ENCODE measurements at regions not wholly inside any gene's neighbourhood (a gene's known extent, or its start where the extent isn't known, plus 50 kb on each side); places are given as distances from the start of the nearest gene placed in this dataset.

DNA sequence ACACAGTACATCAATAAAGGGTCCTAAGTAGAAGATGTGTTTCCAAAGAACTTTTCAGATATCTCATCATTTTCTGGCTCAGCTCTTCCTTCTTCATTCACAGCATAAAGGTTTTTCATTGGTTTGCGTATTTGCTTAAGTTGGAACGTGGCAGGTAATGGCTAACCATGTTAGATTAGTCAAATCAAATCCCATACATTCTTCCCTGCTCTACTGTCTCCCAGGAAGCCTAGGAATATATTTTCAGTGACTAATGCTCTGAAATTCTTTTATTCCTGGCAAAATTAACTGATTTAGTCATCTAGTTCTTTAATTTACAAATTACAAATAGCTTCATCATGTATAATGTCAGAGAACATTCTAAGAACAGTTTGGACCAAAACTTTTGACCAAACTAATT is 99.6 kb upstream of the TMEM161B start:
- WGBS (ENCODE audit: insufficient coverage, insufficient replicate concordance, low lambda C conversion rate, missing lambda C conversion rate): 69% methylated on average over 2 of the region's 2 CpGs
- Histone ChIP-seq H3K27ac (ENCODE audit: control insufficient read depth, insufficient read depth) (no peak overlapping the region), H3K9ac (ENCODE audit: control insufficient read depth, insufficient read depth, low read length) (no peak overlapping the region), H2AFZ (ENCODE audit: control insufficient read depth, low read depth, low read length) (no peak overlapping the region), H3K36me3 (ENCODE audit: control insufficient read depth in 2 of 2, insufficient read depth in 2 of 2, low read length in 1 of 2) (no peaks in the 10 kb centered on the region), H3K4me3 (no peak overlapping the region), H3K27me3 (replicated peaks in 1 of 2; ENCODE audit: control insufficient read depth in 2 of 2, insufficient read depth in 2 of 2, low read length in 1 of 2) (no peaks in the 10 kb centered on the region), H4K20me1 (ENCODE audit: control insufficient read depth, insufficient read depth) (no peaks in the 10 kb centered on the region), H3K4me2 (ENCODE audit: control insufficient read depth, insufficient read depth) (no peak overlapping the region), H3K9me3 (replicated peaks; ENCODE audit: control insufficient read depth, insufficient read depth, low read length) (no peaks in the 10 kb centered on the region), H3K4me1 (ENCODE audit: control insufficient read depth, insufficient read depth, low read length) (no peaks in the 10 kb centered on the region), H3K79me2 (ENCODE audit: control insufficient read depth, insufficient read depth, low read length) (no peaks in the 10 kb centered on the region)
- ChIA-PET CTCF (no interaction called here), RAD21 (ENCODE audit: unreplicated experiment) (no interaction called here), POLR2A (no interaction called here), SMC1A (ENCODE audit: uncharacterized antibody, unreplicated experiment) (no interaction called here)
- ATAC-seq (no peak), DNase-seq (ENCODE audit: low read depth, low spot score) (no peak), FAIRE-seq (no peak)
- no peak for TF ChIP-seq HDGF (IDR thresholded peaks at IDR 0.05)
- TF ChIP-seq SPI1 (IDR thresholded peaks at IDR 0.05; ENCODE audit: borderline replicate concordance, insufficient read depth, low read depth, low read length): no peak
- no peak for TF ChIP-seq POLR2AphosphoS2 (IDR thresholded peaks at IDR 0.05; ENCODE audit: low read depth, low read length)
- no peak for TF ChIP-seq ASH2L (IDR thresholded peaks at IDR 0.05; ENCODE audit: borderline replicate concordance, low read depth)
- no peak for TF ChIP-seq NR2C2 (IDR thresholded peaks at IDR 0.05; ENCODE audit: borderline replicate concordance, control insufficient read depth, insufficient read length, low read depth)
- TF ChIP-seq, protein P1, sequence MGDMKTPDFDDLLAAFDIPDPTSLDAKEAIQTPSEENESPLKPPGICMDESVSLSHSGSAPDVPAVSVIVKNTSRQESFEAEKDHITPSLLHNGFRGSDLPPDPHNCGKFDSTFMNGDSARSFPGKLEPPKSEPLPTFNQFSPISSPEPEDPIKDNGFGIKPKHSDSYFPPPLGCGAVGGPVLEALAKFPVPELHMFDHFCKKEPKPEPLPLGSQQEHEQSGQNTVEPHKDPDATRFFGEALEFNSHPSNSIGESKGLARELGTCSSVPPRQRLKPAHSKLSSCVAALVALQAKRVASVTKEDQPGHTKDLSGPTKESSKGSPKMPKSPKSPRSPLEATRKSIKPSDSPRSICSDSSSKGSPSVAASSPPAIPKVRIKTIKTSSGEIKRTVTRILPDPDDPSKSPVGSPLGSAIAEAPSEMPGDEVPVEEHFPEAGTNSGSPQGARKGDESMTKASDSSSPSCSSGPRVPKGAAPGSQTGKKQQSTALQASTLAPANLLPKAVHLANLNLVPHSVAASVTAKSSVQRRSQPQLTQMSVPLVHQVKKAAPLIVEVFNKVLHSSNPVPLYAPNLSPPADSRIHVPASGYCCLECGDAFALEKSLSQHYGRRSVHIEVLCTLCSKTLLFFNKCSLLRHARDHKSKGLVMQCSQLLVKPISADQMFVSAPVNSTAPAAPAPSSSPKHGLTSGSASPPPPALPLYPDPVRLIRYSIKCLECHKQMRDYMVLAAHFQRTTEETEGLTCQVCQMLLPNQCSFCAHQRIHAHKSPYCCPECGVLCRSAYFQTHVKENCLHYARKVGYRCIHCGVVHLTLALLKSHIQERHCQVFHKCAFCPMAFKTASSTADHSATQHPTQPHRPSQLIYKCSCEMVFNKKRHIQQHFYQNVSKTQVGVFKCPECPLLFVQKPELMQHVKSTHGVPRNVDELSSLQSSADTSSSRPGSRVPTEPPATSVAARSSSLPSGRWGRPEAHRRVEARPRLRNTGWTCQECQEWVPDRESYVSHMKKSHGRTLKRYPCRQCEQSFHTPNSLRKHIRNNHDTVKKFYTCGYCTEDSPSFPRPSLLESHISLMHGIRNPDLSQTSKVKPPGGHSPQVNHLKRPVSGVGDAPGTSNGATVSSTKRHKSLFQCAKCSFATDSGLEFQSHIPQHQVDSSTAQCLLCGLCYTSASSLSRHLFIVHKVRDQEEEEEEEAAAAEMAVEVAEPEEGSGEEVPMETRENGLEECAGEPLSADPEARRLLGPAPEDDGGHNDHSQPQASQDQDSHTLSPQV (IDR thresholded peaks at IDR 0.05): no peak
- TF ChIP-seq NR2C1 (IDR thresholded peaks at IDR 0.05): no peak
- no peak for TF ChIP-seq PML (IDR thresholded peaks at IDR 0.05; ENCODE audit: low read length)
- TF ChIP-seq, protein P2, sequence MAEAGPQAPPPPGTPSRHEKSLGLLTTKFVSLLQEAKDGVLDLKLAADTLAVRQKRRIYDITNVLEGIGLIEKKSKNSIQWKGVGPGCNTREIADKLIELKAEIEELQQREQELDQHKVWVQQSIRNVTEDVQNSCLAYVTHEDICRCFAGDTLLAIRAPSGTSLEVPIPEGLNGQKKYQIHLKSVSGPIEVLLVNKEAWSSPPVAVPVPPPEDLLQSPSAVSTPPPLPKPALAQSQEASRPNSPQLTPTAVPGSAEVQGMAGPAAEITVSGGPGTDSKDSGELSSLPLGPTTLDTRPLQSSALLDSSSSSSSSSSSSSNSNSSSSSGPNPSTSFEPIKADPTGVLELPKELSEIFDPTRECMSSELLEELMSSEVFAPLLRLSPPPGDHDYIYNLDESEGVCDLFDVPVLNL (IDR thresholded peaks at IDR 0.05; ENCODE audit: low read depth, low read length): no peak
- TF ChIP-seq STAT3 (IDR thresholded peaks at IDR 0.05; ENCODE audit: low read depth, low read length): no peak
- TF ChIP-seq TBL1XR1 (IDR thresholded peaks at IDR 0.05; ENCODE audit: low read depth, low read length): no peak
- no peak for TF ChIP-seq FOXK2 (IDR thresholded peaks at IDR 0.05)
- no peak for TF ChIP-seq RELA (IDR thresholded peaks at IDR 0.05; ENCODE audit: borderline replicate concordance, partially characterized antibody)
- in situ Hi-C loops (cut with MboI) (no loop called here), intact Hi-C loops (cut with micrococcal nuclease; ENCODE audit: unreplicated experiment) (no loop called here)
- no TSS peak for BruUV-seq (replicated peaks)

Measured in GM12878 (cell line).